ENCODE measurements at regions not wholly inside any gene's neighbourhood (a gene's known extent, or its start where the extent isn't known, plus 50 kb on each side); places are given as distances from the start of the nearest gene placed in this dataset.

DNA sequence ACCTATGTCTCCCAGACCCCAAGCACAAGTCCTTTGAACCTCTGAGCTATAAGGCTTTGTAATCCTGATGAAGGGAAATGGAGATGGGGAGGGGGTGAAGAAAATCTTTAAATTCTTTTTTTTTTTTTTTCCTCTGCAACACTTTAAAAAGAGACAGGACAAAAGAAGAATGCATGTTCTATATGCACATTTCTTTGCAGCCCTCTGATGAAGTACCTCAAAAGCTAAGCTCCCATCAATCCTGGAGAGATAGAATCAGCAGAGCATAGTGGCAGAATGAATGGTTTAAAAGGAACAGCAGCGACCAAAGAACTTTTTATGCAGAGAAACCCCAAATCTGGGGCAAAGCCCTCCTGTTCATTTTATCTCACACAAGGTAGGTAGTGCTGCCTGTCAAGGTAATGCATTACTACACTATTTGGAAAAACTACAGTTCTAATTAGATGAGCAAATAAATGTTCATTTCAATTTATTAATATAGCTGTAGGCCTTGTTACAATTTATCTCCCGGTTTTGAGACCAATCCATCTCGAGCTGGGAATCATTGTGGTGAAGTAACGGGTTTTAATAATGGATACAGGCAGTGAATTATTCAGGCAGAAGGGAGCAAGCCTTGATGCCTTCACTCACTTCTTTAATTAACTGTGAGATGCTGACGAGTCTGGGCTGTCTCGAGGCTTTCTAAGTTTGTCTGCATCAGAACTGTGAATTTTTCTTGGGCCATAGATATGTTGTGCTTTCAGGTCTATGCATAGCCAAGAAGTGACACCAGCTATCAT is 173.5 kb upstream of the ZNF608 start:
- TF ChIP-seq BHLHE40 (IDR thresholded peaks at IDR 0.05; ENCODE audit: low read depth, low read length) (no peak), POLR2A (IDR thresholded peaks at IDR 0.05; ENCODE audit: low read length) (no peak), MAFK (IDR thresholded peaks at IDR 0.05; ENCODE audit: partially characterized antibody) (no peak), CBX8 (IDR thresholded peaks at IDR 0.05) (no peak), EP300 (IDR thresholded peaks at IDR 0.05) (no peak), RNF2 (IDR thresholded peaks at IDR 0.05; ENCODE audit: borderline replicate concordance, low read depth) (no peak), TFCP2L1 (CRISPR knock-in tag; IDR thresholded peaks at IDR 0.05) (no peak), MYC (IDR thresholded peaks at IDR 0.05; ENCODE audit: borderline replicate concordance, low read length) (no peak), CEBPB (IDR thresholded peaks at IDR 0.05) (no peak), ESRRA (IDR thresholded peaks at IDR 0.05; ENCODE audit: borderline replicate concordance, low read length) (no peak)
- TF ChIP-seq, protein P1, sequence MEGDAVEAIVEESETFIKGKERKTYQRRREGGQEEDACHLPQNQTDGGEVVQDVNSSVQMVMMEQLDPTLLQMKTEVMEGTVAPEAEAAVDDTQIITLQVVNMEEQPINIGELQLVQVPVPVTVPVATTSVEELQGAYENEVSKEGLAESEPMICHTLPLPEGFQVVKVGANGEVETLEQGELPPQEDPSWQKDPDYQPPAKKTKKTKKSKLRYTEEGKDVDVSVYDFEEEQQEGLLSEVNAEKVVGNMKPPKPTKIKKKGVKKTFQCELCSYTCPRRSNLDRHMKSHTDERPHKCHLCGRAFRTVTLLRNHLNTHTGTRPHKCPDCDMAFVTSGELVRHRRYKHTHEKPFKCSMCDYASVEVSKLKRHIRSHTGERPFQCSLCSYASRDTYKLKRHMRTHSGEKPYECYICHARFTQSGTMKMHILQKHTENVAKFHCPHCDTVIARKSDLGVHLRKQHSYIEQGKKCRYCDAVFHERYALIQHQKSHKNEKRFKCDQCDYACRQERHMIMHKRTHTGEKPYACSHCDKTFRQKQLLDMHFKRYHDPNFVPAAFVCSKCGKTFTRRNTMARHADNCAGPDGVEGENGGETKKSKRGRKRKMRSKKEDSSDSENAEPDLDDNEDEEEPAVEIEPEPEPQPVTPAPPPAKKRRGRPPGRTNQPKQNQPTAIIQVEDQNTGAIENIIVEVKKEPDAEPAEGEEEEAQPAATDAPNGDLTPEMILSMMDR (IDR thresholded peaks at IDR 0.05): no peak
- TF ChIP-seq, protein P2, sequence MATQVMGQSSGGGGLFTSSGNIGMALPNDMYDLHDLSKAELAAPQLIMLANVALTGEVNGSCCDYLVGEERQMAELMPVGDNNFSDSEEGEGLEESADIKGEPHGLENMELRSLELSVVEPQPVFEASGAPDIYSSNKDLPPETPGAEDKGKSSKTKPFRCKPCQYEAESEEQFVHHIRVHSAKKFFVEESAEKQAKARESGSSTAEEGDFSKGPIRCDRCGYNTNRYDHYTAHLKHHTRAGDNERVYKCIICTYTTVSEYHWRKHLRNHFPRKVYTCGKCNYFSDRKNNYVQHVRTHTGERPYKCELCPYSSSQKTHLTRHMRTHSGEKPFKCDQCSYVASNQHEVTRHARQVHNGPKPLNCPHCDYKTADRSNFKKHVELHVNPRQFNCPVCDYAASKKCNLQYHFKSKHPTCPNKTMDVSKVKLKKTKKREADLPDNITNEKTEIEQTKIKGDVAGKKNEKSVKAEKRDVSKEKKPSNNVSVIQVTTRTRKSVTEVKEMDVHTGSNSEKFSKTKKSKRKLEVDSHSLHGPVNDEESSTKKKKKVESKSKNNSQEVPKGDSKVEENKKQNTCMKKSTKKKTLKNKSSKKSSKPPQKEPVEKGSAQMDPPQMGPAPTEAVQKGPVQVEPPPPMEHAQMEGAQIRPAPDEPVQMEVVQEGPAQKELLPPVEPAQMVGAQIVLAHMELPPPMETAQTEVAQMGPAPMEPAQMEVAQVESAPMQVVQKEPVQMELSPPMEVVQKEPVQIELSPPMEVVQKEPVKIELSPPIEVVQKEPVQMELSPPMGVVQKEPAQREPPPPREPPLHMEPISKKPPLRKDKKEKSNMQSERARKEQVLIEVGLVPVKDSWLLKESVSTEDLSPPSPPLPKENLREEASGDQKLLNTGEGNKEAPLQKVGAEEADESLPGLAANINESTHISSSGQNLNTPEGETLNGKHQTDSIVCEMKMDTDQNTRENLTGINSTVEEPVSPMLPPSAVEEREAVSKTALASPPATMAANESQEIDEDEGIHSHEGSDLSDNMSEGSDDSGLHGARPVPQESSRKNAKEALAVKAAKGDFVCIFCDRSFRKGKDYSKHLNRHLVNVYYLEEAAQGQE (IDR thresholded peaks at IDR 0.05): no peak
